ENCODE measurements at regions not wholly inside any gene's neighbourhood (a gene's known extent, or its start where the extent isn't known, plus 50 kb on each side); places are given as distances from the start of the nearest gene placed in this dataset.

DNA sequence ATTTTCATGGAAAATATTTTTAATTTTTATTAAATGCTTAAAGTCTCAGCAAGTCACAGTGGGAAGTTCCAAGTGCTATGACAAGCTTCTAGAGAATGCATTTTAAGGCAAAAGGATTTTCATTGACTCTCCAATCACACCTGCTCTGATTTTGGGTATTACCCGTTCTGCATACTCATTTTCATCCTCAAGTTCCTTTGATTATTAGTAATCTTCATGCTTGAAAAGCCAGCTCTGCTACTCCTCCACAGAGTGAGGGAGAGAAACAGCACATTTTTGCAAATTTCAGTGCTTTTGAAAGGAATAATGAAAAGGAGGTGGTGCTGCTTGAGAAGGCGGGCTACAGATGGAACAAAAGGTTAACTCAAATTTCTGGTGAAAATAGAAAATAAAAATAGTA lies 450.7 kb downstream of the NSUN3 start:
- no peak for DNase-seq (ENCODE audit: low read depth)
- H3K4me3 ChIP-seq (ENCODE audit: low read length), result no peak overlapping the region
- no peaks in the 10 kb centered on the region for H3K4me1 ChIP-seq (ENCODE audit: control insufficient read depth, insufficient read depth, low read length)
- H3K9me3 ChIP-seq (ENCODE audit: control insufficient read depth, low read length), result no peaks in the 10 kb centered on the region
- no peaks in the 10 kb centered on the region for H3K36me3 ChIP-seq (ENCODE audit: control insufficient read depth, insufficient read depth, low read length, severe bottlenecking)
- no peak overlapping the region for H3K9ac ChIP-seq (ENCODE audit: low read length)
- H3K27me3 ChIP-seq (replicated peaks; ENCODE audit: control insufficient read depth, insufficient read depth, low read length), result no peaks in the 10 kb centered on the region

DNA sequence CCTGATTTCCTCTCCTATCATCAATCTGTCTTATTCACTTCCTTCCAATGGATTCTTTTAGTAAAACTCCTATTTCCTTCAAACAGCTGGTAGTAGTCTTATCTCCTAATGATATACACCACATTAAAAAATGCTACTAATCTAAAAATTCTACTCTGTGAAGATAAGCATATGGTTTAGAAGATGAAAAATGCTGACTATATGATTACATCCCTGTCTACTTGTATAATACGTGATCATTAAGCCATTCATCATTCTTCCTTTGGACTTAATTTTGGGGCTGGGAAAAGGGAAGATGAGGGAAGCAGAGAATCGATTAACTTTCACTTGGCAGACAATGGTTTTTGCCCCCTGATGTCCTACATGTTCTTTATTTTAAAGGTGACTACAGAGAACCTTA lies 453.1 kb downstream of the NSUN3 start:
- Histone ChIP-seq H3K27me3 (replicated peaks; ENCODE audit: control insufficient read depth, insufficient read depth, low read length) (no peaks in the 10 kb centered on the region), H3K36me3 (ENCODE audit: control insufficient read depth, insufficient read depth, low read length, severe bottlenecking) (no peaks in the 10 kb centered on the region), H3K4me3 (ENCODE audit: low read length) (no peak overlapping the region), H3K9ac (ENCODE audit: low read length) (no peak overlapping the region), H3K9me3 (ENCODE audit: control insufficient read depth, low read length) (no peaks in the 10 kb centered on the region), H3K4me1 (ENCODE audit: control insufficient read depth, insufficient read depth, low read length) (no peaks in the 10 kb centered on the region)
- DNase-seq (ENCODE audit: low read depth), result no peak

DNA sequence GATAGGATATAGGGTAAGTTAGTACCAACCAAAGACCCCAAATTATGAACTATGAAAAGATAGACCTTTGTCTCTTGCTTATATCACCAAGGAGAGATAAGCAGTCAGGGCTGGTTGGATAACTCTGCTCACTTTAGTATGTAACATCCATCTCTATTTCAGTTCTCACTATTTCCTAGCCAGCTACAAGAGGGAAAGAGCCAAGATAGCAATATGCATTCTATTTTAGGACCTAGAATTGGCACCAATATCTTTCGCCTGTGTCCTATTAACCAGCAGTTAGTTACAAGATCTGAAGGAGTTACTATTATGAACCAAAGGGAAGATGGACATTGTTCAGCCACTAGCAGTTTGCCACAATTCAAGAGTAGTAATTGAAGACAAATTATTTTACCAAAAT lies 457.5 kb downstream of the NSUN3 start:
- Histone ChIP-seq H3K4me3 (ENCODE audit: low read length) (no peak overlapping the region), H3K9me3 (ENCODE audit: control insufficient read depth, low read length) (no peaks in the 10 kb centered on the region), H3K27me3 (replicated peaks; ENCODE audit: control insufficient read depth, insufficient read depth, low read length) (no peaks in the 10 kb centered on the region), H3K36me3 (ENCODE audit: control insufficient read depth, insufficient read depth, low read length, severe bottlenecking) (no peaks in the 10 kb centered on the region), H3K4me1 (ENCODE audit: control insufficient read depth, insufficient read depth, low read length) (no peaks in the 10 kb centered on the region), H3K9ac (ENCODE audit: low read length) (no peak overlapping the region)
- no peak for DNase-seq (ENCODE audit: low read depth)

DNA sequence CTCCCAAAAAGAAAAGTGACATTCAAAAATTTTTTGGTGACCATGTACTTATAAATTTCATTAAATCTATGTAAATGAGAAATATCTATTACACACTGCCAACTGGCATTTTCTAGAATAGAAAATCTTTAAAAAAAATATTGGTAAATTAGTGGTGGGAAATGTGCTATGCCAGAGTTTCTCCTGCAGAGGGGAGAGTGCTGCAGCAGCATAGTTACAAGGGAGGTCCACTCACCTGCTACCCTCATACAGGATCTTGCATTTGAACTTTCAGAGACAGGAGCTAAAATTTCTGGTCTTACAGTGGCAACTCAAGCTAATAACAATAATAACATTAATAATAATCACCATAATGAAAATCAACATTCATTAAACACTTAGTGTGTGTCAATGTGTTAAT lies 459.6 kb downstream of the NSUN3 start:
- Histone ChIP-seq H3K4me3 (ENCODE audit: low read length) (no peak overlapping the region), H3K36me3 (ENCODE audit: control insufficient read depth, insufficient read depth, low read length, severe bottlenecking) (no peaks in the 10 kb centered on the region), H3K27me3 (replicated peaks; ENCODE audit: control insufficient read depth, insufficient read depth, low read length) (no peaks in the 10 kb centered on the region), H3K9ac (ENCODE audit: low read length) (no peak overlapping the region), H3K9me3 (ENCODE audit: control insufficient read depth, low read length) (no peaks in the 10 kb centered on the region), H3K4me1 (ENCODE audit: control insufficient read depth, insufficient read depth, low read length) (no peaks in the 10 kb centered on the region)
- DNase-seq (ENCODE audit: low read depth), result no peak

GRCh38 chr3:94524102-94524919 lies 461.4 kb downstream of the NSUN3 start:
- DNase-seq (ENCODE audit: low read depth), result no peak
- H3K9ac ChIP-seq (ENCODE audit: low read length), result no peak overlapping the region
- no peak overlapping the region for H3K4me3 ChIP-seq (ENCODE audit: low read length)

GRCh38 chr3:94525043-94525442 lies 462.2 kb downstream of the NSUN3 start:
- Histone ChIP-seq H3K4me1 (ENCODE audit: control insufficient read depth, insufficient read depth, low read length) (no peaks in the 10 kb centered on the region), H3K9ac (ENCODE audit: low read length) (no peak overlapping the region), H3K36me3 (ENCODE audit: control insufficient read depth, insufficient read depth, low read length, severe bottlenecking) (no peaks in the 10 kb centered on the region), H3K4me3 (ENCODE audit: low read length) (no peak overlapping the region), H3K27me3 (replicated peaks; ENCODE audit: control insufficient read depth, insufficient read depth, low read length) (no peaks in the 10 kb centered on the region), H3K9me3 (ENCODE audit: control insufficient read depth, low read length) (no peaks in the 10 kb centered on the region)
- no peak for DNase-seq (ENCODE audit: low read depth)

More at GRCh38 chr3:94524102-94524919, 461.4 kb downstream of the NSUN3 start:
- Histone ChIP-seq H3K36me3 (ENCODE audit: control insufficient read depth, insufficient read depth, low read length, severe bottlenecking) (no peaks in the 10 kb centered on the region), H3K27me3 (replicated peaks; ENCODE audit: control insufficient read depth, insufficient read depth, low read length) (no peaks in the 10 kb centered on the region), H3K4me1 (ENCODE audit: control insufficient read depth, insufficient read depth, low read length) (no peaks in the 10 kb centered on the region), H3K9me3 (ENCODE audit: control insufficient read depth, low read length) (no peaks in the 10 kb centered on the region)

GRCh38 chr3:94529816-94530215 lies 467.0 kb downstream of the NSUN3 start:
- DNase-seq (ENCODE audit: low read depth), result no peak
- Histone ChIP-seq H3K36me3 (ENCODE audit: control insufficient read depth, insufficient read depth, low read length, severe bottlenecking) (no peaks in the 10 kb centered on the region), H3K9me3 (ENCODE audit: control insufficient read depth, low read length) (no peaks in the 10 kb centered on the region), H3K4me1 (ENCODE audit: control insufficient read depth, insufficient read depth, low read length) (no peaks in the 10 kb centered on the region), H3K4me3 (ENCODE audit: low read length) (no peak overlapping the region), H3K27me3 (replicated peaks; ENCODE audit: control insufficient read depth, insufficient read depth, low read length) (no peaks in the 10 kb centered on the region), H3K9ac (ENCODE audit: low read length) (no peak overlapping the region)

DNA sequence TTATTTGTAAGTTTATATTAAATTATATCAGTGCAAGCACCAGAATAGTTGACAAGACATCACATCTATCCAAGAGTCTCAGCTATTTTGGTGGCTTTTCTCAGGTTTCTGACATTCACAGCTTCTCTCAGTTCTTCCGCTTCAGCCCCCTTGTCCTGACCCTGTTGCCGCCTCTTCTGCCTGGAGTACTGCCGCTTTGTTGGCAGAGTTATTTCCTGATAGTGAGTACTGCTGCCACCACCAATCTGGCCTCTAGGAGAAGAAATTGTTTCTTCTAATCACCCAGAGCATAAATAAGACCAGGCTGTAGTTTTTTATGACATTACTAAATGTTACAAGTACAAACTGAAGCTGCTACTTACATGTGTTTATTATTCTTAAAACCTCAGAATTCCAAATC lies 470.1 kb downstream of the NSUN3 start:
- H3K9me3 ChIP-seq (ENCODE audit: control insufficient read depth, low read length), result no peaks in the 10 kb centered on the region
- DNase-seq (ENCODE audit: low read depth), result no peak
- no peaks in the 10 kb centered on the region for H3K27me3 ChIP-seq (replicated peaks; ENCODE audit: control insufficient read depth, insufficient read depth, low read length)
- H3K36me3 ChIP-seq (ENCODE audit: control insufficient read depth, insufficient read depth, low read length, severe bottlenecking), result no peaks in the 10 kb centered on the region
- H3K4me3 ChIP-seq (ENCODE audit: low read length), result no peak overlapping the region
- no peaks in the 10 kb centered on the region for H3K4me1 ChIP-seq (ENCODE audit: control insufficient read depth, insufficient read depth, low read length)
- no peak overlapping the region for H3K9ac ChIP-seq (ENCODE audit: low read length)

DNA sequence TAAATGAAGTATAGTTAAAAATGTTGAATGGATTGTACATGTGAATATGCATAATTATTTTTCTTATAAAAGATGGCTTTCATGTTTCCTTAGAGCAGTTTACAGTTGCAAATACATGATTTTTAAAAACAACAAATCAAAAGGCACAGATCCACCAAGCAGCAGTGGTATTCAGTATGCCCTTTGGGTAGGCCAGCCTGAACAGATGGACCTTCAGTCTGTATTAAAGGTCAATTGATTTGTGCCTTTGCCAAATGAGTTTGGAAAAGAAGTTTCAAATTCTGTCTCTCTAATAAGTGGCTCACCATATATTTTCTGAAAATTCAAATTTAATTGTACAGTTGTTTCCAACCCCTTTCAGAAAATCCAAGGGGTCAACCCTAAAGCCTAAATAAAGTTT lies 477.1 kb downstream of the NSUN3 start:
- H3K4me3 ChIP-seq (ENCODE audit: low read length), result no peak overlapping the region
- no peak overlapping the region for H3K9ac ChIP-seq (ENCODE audit: low read length)
- no peaks in the 10 kb centered on the region for H3K4me1 ChIP-seq (ENCODE audit: control insufficient read depth, insufficient read depth, low read length)
- H3K36me3 ChIP-seq (ENCODE audit: control insufficient read depth, insufficient read depth, low read length, severe bottlenecking), result no peaks in the 10 kb centered on the region
- H3K27me3 ChIP-seq (replicated peaks; ENCODE audit: control insufficient read depth, insufficient read depth, low read length), result no peaks in the 10 kb centered on the region
- no peaks in the 10 kb centered on the region for H3K9me3 ChIP-seq (ENCODE audit: control insufficient read depth, low read length)
- no peak for DNase-seq (ENCODE audit: low read depth)

DNA sequence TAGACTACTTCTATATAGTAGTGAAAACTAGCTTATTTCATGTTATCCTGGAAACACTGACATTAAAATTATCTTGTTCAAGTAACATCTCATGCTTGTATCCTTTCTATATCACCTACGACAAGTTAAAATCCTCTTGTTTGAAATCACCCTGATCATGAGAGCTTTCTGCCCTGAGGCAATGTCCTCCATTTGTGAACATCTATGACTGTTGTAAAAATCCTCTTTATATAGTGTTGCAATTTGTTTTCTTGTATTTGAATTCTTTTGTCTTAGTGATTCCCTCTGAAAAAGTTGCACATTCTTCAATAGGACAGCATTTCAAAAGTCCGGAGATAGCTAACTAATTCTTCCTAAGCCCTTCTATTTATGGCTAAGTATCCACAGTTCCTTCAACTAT lies 480.3 kb downstream of the NSUN3 start:
- Histone ChIP-seq H3K9me3 (ENCODE audit: control insufficient read depth, low read length) (no peaks in the 10 kb centered on the region), H3K4me1 (ENCODE audit: control insufficient read depth, insufficient read depth, low read length) (no peaks in the 10 kb centered on the region), H3K9ac (ENCODE audit: low read length) (no peak overlapping the region), H3K4me3 (ENCODE audit: low read length) (no peak overlapping the region), H3K36me3 (ENCODE audit: control insufficient read depth, insufficient read depth, low read length, severe bottlenecking) (no peaks in the 10 kb centered on the region), H3K27me3 (replicated peaks; ENCODE audit: control insufficient read depth, insufficient read depth, low read length) (no peaks in the 10 kb centered on the region)
- DNase-seq (ENCODE audit: low read depth), result no peak

DNA sequence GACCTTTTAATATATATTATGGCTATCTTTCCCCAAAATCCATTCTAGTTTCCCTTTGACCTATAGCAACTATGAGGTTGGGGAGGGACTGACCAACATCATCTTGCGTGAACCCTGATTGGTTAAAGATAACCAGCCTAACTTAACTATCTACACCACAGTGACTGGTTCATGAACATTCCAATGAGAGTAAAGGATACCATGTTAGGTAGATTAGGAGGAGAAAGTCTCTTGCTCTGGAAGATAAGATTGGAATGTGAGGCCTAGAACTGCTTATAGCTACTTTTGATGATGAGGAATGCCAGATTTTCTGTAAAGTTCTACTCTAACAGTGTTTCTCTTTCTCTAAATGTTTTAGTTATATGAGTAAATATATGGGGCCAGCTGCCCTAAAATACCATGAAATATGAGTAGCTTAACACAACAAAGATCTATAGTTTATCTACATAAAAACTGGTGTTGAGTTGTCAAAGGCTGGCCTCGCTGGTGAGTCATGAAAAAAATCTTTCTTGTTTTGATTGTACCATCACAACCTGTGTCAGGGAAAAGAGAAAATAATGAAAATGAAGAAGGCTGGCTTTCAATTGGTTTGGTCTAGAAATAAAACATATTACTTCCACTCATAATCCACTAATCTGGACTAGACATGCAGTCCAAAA lies 481.4 kb downstream of the NSUN3 start:
- Histone ChIP-seq H3K4me1 (ENCODE audit: control insufficient read depth, insufficient read depth, low read length) (no peaks in the 10 kb centered on the region), H3K9ac (ENCODE audit: low read length) (no peak overlapping the region), H3K36me3 (ENCODE audit: control insufficient read depth, insufficient read depth, low read length, severe bottlenecking) (no peaks in the 10 kb centered on the region), H3K9me3 (ENCODE audit: control insufficient read depth, low read length) (no peaks in the 10 kb centered on the region), H3K27me3 (replicated peaks; ENCODE audit: control insufficient read depth, insufficient read depth, low read length) (no peaks in the 10 kb centered on the region), H3K4me3 (ENCODE audit: low read length) (no peak overlapping the region)
- DNase-seq (ENCODE audit: low read depth), result no peak

All from adipocyte (in vitro differentiated cells).